ENCODE measurements at regions not wholly inside any gene's neighbourhood (a gene's known extent, or its start where the extent isn't known, plus 50 kb on each side); places are given as distances from the start of the nearest gene placed in this dataset.

GRCh38 chr4:137967480-137968190 is 274.5 kb downstream of the SLC7A11 start:
- Histone ChIP-seq H3K4me3 (no peak overlapping the region), H3K36me3 (no peaks in the 10 kb centered on the region), H3K9me3 (no peaks in the 10 kb centered on the region), H3K27me3 (replicated peaks; ENCODE audit: insufficient read depth) (no peaks in the 10 kb centered on the region), H3K27ac (no peak overlapping the region), H3K4me1 (replicated peaks) (no peaks in the 10 kb centered on the region)
- no peak for TF ChIP-seq POLR2AphosphoS5 (IDR thresholded peaks at IDR 0.05)
- TF ChIP-seq POLR2A (IDR thresholded peaks at IDR 0.05), result no peak
- no peak for TF ChIP-seq CTCF (IDR thresholded peaks at IDR 0.05)
- DNase-seq (ENCODE audit: low spot score), result no peak
- intact Hi-C loops (cut with DNase I), result no loop called here
- WGBS, result 95% methylated on average over 6 of the region's 6 CpGs

- no peaks in the 10 kb centered on the region for H3K27me3 ChIP-seq (replicated peaks; ENCODE audit: insufficient read depth)
- H3K36me3 ChIP-seq, result no peaks in the 10 kb centered on the region
- no peaks in the 10 kb centered on the region for H3K9me3 ChIP-seq
- intact Hi-C loops (cut with DNase I), result no loop called here
- DNase-seq (ENCODE audit: low spot score), result no peak
- WGBS, result 86% methylated on average over 3 of the region's 3 CpGs
- H3K4me3 ChIP-seq, result no peak overlapping the region
- no peaks in the 10 kb centered on the region for H3K4me1 ChIP-seq (replicated peaks)
- no peak overlapping the region for H3K27ac ChIP-seq
- no peak for TF ChIP-seq POLR2A (IDR thresholded peaks at IDR 0.05)
- no peak for TF ChIP-seq CTCF (IDR thresholded peaks at IDR 0.05)
- TF ChIP-seq POLR2AphosphoS5 (IDR thresholded peaks at IDR 0.05), result no peak
Observed at GRCh38 chr4:137966504-137966903, 275.6 kb downstream of the SLC7A11 start.

GRCh38 chr4:137961051-137961438 is 281.1 kb downstream of the SLC7A11 start:
- no peaks in the 10 kb centered on the region for H3K27me3 ChIP-seq (replicated peaks; ENCODE audit: insufficient read depth)
- intact Hi-C loops (cut with DNase I), result no loop called here
- H3K36me3 ChIP-seq, result no peaks in the 10 kb centered on the region
- peak; percentile 77 for DNase-seq (ENCODE audit: low spot score)
- no peaks in the 10 kb centered on the region for H3K9me3 ChIP-seq
- H3K27ac ChIP-seq, result no peak overlapping the region
- H3K4me1 ChIP-seq (replicated peaks), result no peaks in the 10 kb centered on the region
- no peak overlapping the region for H3K4me3 ChIP-seq
- TF ChIP-seq POLR2AphosphoS5 (IDR thresholded peaks at IDR 0.05), result peak; percentile 58
- no peak for TF ChIP-seq POLR2A (IDR thresholded peaks at IDR 0.05)
- no peak for TF ChIP-seq CTCF (IDR thresholded peaks at IDR 0.05)

GRCh38 chr4:137960371-137961050 is 281.6 kb downstream of the SLC7A11 start:
- Histone ChIP-seq H3K27me3 (replicated peaks; ENCODE audit: insufficient read depth) (no peaks in the 10 kb centered on the region), H3K36me3 (no peaks in the 10 kb centered on the region), H3K4me1 (replicated peaks) (no peaks in the 10 kb centered on the region), H3K4me3 (no peak overlapping the region), H3K9me3 (no peaks in the 10 kb centered on the region), H3K27ac (no peak overlapping the region)
- WGBS, result 20% methylated on average over 3 of the region's 3 CpGs
- peak; percentile 14 for DNase-seq (ENCODE audit: low spot score)
- TF ChIP-seq CTCF (IDR thresholded peaks at IDR 0.05) (no peak), POLR2AphosphoS5 (IDR thresholded peaks at IDR 0.05) (no peak), POLR2A (IDR thresholded peaks at IDR 0.05) (no peak)
- intact Hi-C loops (cut with DNase I), result no loop called here

GRCh38 chr4:137957806-137958205 is 284.3 kb downstream of the SLC7A11 start:
- Histone ChIP-seq H3K36me3 (no peaks in the 10 kb centered on the region), H3K27ac (no peak overlapping the region), H3K4me3 (no peak overlapping the region), H3K9me3 (no peaks in the 10 kb centered on the region), H3K27me3 (replicated peaks; ENCODE audit: insufficient read depth) (no peaks in the 10 kb centered on the region), H3K4me1 (replicated peaks) (no peaks in the 10 kb centered on the region)
- TF ChIP-seq POLR2AphosphoS5 (IDR thresholded peaks at IDR 0.05) (no peak), POLR2A (IDR thresholded peaks at IDR 0.05) (no peak), CTCF (IDR thresholded peaks at IDR 0.05) (no peak)
- intact Hi-C loops (cut with DNase I), result no loop called here
- no peak for DNase-seq (ENCODE audit: low spot score)
- WGBS, result 83% methylated on average over 3 of the region's 3 CpGs
